ENCODE measurements at regions not wholly inside any gene's neighbourhood (a gene's known extent, or its start where the extent isn't known, plus 50 kb on each side); places are given as distances from the start of the nearest gene placed in this dataset.

- TF ChIP-seq SUZ12 (IDR thresholded peaks at IDR 0.05; ENCODE audit: low read length) (no peak), RXRA (IDR thresholded peaks at IDR 0.05; ENCODE audit: insufficient read depth, low read depth, low read length) (no peak)
Measured at GRCh38 chr2:44866152-44866551, 75.3 kb upstream of the SIX3 start (continued).

Measured in H1 (cell line).